Left colon (tissue), 2 donors: ENCODE measurements at regions not wholly inside any gene's neighbourhood (a gene's known extent, or its start where the extent isn't known, plus 50 kb on each side); places are given as distances from the start of the nearest gene placed in this dataset.

Source experiments
- ATAC-seq: fragments of 200-7000 bp; cut with Tn5 transposase; one replicate; pipeline ENCODE4 v1.9.1; 2020; ENCODE audit warnings: mild to moderate bottlenecking, moderate library complexity
- DNase-seq, 2 donors: peaks; one replicate each; pipeline ENCODE4 v3.0.0-alpha.2; 2020
- intact Hi-C, 2 donors: fragments of 100-400 bp; cut with DNase I in 1 of 2; cut with micrococcal nuclease in 1 of 2; formaldehyde crosslinking; loops; one replicate each; pipeline versions ENCODE4 v1.11.2 to v1.14.0; 2022; cut with DNase I, micrococcal nuclease
- donor health status: DM: no; HTN: no; CAD: no.
- donor health status: DM: yes; HTN: yes; CAD: no.

GRCh38 chr10:118908557-118909256, 120.8 kb upstream of the NANOS1 start:
- peak in 1 of 2 donors; percentile 6 for DNase-seq
- intact Hi-C loops: no loop called here
- ATAC-seq: peak; percentile 74

GRCh38 chr10:118910702-118911101, 118.8 kb upstream of the NANOS1 start:
- DNase-seq (no peak), ATAC-seq (no peak)
- intact Hi-C loops: no loop called here

DNA sequence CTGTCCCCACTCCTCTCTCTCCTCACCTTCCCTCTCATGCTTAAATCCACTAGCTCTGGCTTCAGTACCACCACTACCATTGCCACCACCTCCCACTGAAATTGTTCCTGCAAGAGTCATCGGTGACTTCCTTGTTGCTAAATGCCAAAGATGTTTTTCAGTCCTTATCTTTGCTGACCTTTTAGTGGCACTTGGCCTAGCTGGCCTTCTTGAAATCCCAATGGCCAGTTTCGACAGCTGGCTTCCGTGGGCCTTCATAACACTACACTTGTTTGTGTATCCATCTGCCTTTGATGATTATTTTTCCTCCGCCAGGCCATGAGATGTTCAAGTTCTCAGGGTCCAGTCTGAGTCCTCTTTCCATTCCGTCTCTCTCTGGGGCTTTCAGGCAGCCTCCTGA, 118.2 kb upstream of the NANOS1 start:
- DNase-seq (no peak), ATAC-seq (no peak)
- intact Hi-C loops: no loop called here

- no peak for ATAC-seq
- intact Hi-C loops: no loop called here
- DNase-seq: no peak
These were observed 116.4 kb upstream of the NANOS1 start for GRCh38 chr10:118912961-118913600.

DNA sequence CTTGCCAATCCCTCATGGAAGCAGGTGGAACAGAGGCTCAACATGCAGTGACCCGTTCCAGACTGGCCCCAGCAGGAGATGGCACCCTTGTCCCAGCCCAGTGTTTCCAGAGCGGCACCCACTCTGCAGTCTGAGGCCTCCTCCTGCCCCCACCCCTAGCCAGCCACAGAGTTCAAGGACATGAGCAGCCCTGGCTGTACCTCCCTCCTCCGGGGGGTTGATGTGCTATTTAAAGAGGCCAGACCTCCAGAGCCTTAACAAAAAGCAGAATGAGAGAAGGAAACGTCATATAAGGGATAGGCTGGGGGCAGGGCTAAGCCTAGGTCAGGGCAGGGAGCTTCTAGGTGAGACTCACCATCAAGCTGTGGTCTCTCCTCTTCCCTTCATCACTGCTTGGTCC, 115.7 kb upstream of the NANOS1 start:
- no peak for ATAC-seq
- no peak for DNase-seq
- intact Hi-C loops: no loop called here

DNA sequence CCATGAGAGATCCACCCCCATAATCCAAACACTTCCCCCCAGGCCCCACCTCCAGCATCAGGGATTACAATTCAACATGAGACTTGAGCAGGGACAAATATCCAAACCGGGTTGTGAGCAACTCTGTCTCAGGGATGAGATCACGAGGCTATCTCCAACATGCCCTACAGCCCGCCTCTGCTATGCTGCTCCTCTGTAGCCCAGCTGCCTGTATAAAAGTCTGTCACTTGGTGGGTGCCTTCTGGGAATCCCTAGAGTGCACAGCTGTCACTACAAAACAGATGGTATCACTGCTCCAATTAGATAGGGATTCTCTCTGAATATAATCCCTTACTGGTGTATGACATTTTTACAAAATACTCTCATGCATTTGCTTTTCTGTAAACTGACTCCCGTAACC, 114.9 kb upstream of the NANOS1 start:
- no peak for ATAC-seq
- intact Hi-C loops: no loop called here
- DNase-seq: no peak

DNA sequence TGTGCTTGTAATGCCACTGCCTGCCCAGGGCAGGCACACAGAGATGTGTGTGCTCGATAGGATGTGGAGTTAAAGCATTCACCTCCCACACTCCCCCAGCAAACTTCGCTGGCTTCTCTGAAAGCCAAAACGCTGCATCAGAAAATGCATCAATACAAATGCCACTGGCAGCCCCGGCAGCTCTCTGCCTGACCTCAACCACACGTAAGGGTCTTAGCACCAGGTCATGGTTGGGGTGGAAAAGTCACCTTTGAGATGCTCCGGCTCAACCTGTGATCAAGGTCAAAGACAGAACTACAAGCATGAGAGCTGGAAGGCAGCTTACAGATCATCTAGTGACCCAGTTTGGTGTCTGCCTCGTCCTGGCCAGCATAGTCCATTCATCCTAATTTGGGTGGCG, 114.4 kb upstream of the NANOS1 start:
- intact Hi-C loops: no loop called here

GRCh38 chr10:118916777-118917176, 112.7 kb upstream of the NANOS1 start:
- ATAC-seq (no peak), DNase-seq (no peak)
- intact Hi-C loops: no loop called here

More for the DNA sequence above, 114.4 kb upstream of the NANOS1 start:
- DNase-seq (no peak), ATAC-seq (no peak)

DNA sequence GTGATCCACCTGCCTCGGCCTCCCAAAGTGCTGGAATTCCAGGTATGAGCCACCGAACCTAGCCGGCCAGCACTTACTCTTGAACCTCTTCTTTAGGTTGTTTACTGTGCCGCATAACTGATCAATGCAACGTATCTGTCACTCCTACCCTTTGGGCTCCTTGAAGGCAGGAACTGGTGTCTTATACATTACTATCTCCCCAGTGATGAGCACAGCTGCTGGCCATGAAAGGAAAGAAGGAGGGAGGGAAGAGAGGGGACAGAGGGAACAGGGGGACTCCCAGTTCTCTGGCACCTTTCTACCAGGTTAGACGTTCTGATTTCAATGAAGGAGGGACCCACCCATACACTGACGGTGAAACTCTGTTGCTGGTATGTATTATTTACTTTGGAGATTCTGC, 111.8 kb upstream of the NANOS1 start:
- ATAC-seq: no peak
- DNase-seq: no peak
- intact Hi-C loops: no loop called here

GRCh38 chr10:118918116-118918515, 111.4 kb upstream of the NANOS1 start:
- intact Hi-C loops: no loop called here
- DNase-seq (no peak), ATAC-seq (no peak)

DNA sequence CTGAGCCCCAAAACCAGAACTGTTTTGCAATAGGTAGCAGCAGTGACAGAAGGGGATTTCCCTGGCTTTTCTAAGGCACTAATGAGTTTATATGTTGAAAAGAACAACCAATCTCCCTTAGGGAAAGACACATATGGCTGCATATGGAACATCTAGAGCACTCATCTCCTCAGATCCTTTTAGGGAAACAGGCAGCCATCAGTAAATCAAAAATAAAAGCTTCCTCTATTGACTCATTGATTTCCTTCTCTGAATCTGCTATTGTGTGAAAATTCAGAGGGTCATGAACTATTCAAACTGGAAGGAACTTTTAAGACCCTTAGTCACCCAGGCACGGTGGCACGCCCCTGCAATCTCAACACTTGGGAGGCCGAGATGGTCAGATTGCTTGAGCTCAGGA, 110.9 kb upstream of the NANOS1 start:
- no peak for DNase-seq
- intact Hi-C loops: no loop called here
- ATAC-seq: no peak

DNA sequence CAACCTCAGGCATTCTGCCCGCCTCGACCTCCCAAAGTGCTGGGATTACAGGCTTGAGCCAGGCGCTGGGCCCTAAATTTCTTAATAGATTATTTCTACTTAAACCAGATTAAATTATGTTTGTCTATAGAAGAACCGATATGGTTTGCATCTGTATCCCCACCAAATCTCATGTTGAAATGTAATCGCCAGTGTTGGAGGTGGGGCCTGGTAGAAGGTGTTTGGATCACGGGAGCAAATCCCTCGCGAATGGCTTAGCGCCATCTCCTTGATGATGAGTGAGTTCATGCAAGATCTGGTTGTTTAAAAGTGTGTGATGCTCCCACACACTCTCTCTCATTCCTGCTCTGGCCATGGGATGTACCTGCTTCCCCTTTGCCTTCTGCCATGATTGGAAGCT, 109.3 kb upstream of the NANOS1 start:
- intact Hi-C loops: no loop called here
- DNase-seq (no peak), ATAC-seq (no peak)

- intact Hi-C loops: no loop called here
- ATAC-seq (peak; percentile 90), DNase-seq (peak in 1 of 2 donors; percentile 38)
These were observed 107.3 kb upstream of the NANOS1 start for GRCh38 chr10:118922226-118922625.

GRCh38 chr10:118922972-118923371, 106.5 kb upstream of the NANOS1 start:
- no peak for DNase-seq
- intact Hi-C loops: no loop called here
- no peak for ATAC-seq

- intact Hi-C loops: no loop called here
- no peak for ATAC-seq
- no peak for DNase-seq
These were observed 105.0 kb upstream of the NANOS1 start for GRCh38 chr10:118924493-118924892.

DNA sequence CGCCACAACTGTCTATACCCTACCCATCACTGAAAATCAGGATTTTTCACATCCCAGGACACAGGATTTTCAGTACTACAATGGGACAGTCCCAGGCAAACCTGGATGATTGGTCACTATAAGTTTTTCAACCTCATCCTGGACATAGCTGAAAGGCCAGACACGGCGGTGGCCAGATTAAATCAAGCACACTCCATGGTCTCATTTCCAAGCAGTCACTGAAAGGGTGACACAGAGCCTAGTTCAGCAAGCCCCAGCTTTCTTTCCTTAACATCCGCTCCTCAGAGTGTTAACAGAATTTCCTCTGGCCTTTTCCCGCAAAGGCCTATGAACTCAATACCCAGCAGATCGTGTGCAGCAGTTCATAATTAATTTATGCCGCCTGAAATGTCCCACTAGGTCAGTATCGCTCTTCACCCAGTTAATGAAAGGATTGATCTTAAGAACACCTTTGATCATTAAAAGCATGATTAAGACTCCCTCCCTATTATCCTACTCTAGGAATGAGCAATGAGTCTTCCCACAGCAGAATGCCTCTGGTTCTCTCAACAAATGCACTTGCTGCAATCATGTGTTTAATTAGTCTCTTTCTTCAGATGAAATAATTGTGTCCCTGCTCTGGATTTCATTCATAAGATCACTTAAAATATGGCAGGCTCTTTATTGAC, 104.0 kb upstream of the NANOS1 start:
- intact Hi-C loops: no loop called here
- ATAC-seq (no peak), DNase-seq (no peak)

- no peak for DNase-seq
- intact Hi-C loops: no loop called here
- ATAC-seq: no peak
These were observed 103.5 kb upstream of the NANOS1 start for GRCh38 chr10:118926072-118926417.

DNA sequence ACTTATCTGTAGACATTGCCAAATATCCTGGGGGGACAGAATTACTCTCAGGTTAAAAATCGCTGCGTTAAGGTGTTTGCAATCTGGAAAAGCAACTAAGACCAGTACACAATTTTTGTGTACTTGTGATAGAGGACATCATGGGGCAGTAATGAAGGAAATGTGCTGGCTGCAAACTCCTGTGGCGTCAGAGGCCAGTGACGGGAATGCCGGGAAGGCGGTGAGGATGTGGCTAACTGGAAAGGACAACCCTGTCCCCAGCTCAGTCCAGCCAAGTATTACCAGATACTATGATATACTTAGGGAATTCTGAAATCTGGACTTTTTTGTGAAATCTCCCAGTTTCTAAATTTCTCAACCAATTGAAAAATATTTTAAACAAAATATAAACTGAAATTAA, 103.1 kb upstream of the NANOS1 start:
- ATAC-seq (no peak), DNase-seq (no peak)
- intact Hi-C loops: no loop called here

DNA sequence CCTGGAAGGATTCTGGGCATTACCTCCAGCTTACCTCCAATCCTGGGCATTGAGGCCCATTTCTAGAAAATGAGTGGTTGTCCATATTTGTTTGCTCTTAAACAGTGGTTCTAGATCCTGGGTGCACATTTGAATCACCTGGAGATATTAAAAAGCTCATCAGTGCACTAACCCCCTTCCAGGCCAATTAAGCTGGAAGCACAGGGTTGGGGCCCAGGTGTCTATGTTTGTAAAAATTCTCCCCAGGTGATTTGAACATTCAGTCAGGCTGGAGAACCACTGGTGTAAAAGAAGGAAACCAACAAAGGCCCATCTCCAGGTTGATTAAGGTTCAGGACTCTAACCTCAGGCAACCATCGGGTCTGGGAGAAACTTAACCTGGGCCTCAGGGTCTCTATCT, 102.6 kb upstream of the NANOS1 start:
- no peak for DNase-seq
- intact Hi-C loops: no loop called here
- no peak for ATAC-seq

GRCh38 chr10:118927321-118927720, 102.2 kb upstream of the NANOS1 start:
- ATAC-seq: no peak
- intact Hi-C loops: no loop called here
- no peak for DNase-seq

GRCh38 chr10:118930614-118931013, 98.9 kb upstream of the NANOS1 start:
- ATAC-seq: no peak
- intact Hi-C loops: no loop called here
- no peak for DNase-seq
